NCI-H1105 treated with DMSO at 0.1 percent for 48 hours (cell line): ENCODE measurements at regions not wholly inside any gene's neighbourhood (a gene's known extent, or its start where the extent isn't known, plus 50 kb on each side); places are given as distances from the start of the nearest gene placed in this dataset.

Experiments used
- DNase-seq: peaks from one replicate; lab custom pipeline; 2025; lab: John Stamatoyannopoulos, UW

DNA sequence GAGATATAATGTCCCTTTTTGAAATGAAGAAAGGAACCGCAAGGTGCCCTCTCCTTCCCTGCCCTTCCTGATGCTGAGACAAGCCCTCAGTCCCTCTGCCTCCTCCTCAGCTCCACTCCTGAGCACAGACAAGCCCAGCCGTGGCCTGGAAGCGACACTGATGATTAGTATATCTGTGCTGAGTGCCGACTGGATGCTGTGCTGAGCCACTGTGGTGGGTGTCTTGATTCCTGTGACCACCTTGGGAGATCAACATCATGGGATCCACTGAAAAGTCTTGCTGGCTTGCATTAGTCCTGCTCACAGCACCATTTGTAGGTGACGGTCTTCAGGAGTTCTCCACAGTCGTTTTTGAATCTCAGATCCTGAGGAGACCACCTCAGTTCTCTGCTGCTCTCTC, 59.5 kb upstream of the HGFAC start:
- DNase-seq, result no peak

DNA sequence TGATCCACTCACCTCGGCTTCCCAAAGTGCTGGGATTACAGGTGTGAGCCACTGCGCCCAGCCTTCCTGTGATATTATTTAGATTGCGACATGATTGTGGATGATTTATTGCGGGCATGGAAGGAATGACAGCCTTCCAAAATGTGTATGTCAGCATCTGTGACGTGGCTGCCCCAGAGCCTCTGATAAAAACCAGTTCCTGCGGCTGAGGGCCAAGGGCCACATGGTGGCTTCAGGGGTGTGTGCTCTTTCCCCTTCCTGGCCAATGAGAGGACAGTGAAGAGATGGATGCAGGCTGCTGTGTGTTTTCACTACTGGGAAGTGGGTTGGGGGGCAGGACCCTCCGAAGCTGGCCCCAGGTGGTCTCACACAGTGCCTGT, 57.4 kb upstream of the HGFAC start:
- DNase-seq, result no peak

DNA sequence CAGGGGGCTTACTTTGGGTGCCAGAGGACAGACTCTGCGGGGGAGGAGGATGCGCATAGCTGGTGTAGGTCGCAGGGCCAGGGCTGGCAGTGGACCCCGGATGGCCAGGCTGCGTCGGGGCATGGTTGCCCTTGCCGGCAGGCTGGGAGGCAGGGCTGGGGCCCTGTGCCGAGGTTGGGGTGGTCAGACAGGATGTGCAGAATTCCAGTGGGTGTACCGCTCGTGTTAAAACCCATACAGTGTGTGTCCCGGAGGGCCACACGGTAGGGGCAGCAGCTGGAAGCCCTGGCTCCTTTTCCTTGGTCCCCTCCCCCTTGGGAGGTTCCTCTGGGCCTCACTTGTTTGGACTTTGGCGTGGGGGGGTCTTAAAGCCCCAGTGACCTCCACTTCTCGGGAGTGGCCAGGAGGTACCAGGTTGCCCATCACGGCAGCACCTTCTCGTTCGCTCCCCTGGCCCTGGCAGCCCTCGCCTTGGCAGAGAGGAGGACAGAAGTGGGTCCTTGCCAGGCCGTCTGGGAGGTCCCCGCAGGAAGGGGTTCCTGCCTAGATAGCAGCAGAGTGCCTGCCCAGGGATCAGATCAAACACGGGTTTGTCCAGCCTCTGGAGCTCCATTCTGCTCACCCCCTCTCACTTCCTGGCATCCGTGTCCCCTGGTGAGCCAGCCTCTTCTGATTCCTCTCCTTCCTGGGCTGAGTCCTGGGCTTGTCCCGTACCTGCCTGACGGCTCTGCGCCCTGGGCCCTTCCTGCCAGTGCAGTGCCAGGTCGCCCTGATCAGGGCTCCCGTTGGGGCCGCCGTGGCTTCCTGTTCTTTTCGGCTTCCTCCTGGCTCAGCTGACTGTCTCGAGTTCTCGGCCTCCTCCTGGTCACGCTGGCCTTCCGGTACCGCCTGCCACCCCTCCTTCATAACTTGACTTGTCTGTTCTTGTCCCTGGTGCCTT, 56.7 kb upstream of the HGFAC start:
- no peak for DNase-seq

DNA sequence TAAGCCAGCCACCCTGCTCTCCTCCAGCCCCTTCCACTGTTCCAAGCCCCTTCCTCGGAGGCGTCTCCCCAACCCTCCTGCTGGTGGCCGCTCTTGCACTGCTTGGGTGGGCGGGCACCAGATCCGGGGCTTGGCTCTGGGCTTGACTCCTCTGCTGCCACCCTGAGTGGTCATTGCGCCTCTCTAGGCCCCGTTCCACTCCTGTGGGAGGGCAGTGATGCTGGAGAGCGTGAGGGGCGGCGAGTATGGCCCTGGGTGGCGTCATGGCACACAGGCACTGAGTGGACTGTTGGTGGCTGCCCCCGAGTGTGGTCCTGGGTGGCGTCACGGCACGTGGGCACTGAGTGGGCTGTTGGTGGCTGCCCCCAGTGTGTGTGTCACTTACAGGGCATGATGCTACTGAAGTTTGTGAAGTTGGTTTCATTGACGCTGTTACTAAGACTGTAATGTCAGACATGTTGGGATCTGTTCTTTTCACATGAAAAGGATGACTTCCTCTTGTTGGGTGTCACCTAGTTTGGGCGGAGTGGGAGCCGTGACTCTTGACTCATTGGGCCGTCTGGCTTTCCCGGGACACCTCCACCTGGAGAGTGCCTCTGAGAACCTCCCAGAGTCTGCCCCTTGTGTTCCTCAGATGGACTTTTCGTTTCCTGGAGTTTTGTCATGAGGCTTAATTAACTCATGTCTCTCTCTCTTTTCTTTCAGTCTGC, 55.9 kb upstream of the HGFAC start:
- DNase-seq, result no peak

DNA sequence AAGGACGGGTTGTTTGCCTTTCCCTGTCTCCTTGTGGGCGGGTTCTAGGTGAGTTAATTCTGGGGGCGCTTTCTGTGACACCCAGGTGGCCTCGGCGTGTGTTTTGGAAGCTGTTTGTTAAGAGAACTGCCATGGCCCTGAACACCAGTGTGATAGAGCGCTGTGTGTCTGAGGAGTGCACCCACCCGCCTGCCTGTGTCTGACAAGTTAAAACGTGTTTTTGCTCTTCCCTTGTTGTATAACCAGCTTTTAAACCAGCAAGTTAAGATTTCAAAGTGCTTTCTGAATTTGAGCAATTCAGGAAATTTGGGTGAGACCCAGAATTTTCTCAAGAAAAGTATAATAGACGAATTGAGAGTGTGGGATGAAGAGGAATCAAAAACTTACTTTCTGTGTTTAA, 55.2 kb upstream of the HGFAC start:
- no peak for DNase-seq

DNA sequence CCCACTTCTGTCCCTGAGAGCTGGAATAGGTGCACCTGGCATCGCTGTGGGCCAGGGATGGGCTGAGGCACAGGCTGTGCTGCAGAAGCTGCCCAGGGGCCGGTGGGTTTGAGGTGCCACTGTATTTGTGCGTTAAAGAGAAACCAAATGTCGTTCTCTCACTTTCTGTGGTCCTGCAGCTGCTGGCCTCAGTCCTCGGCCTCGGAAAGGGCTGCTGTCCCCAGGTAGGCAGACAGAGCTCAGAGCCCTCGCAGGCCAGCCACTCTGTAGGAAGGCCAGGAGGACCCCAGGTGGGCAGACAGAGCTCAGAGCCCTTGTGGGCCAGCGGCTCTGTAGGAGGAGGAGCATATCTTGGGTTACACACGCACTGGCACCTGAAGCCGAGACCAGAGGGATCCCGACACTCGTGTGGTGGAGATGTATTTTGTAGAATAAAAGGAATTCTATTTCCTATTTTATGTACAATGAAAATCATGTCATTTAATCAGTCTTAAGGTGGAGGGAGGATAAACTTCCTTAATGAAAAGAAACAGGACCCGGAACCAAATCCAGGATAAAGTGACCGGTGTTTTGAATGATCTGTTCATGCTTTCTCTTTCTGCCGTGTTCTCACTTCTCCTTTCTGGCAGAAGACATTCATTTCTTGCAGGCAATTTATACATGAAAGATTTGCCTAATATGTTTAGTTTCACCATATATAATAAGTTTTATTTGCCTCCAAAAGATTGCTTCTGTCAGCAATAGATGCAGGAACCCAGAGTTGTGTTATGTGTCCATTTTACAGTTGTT, 54.4 kb upstream of the HGFAC start:
- DNase-seq, result no peak

DNA sequence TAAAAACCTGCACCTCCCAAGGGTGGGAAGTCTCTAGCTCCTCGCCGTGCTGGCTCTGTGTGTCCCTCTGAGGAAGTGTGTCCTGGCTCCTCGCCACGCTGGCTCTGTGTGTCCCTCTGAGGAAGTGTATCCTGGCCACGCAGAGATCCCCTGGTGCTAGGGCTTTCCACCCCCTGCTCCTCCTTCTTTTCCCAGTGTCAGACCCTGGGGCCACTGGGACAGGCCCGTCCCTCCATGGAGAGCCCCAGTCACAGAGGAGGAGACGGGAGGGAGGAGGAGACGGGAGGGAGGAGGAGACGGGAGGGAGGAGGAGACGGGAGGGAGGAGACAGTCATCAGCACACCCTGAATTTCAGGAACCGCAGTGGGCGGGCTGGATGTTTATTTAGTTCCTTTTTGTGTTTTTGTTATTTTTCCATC, 53.8 kb upstream of the HGFAC start:
- DNase-seq, result no peak

DNA sequence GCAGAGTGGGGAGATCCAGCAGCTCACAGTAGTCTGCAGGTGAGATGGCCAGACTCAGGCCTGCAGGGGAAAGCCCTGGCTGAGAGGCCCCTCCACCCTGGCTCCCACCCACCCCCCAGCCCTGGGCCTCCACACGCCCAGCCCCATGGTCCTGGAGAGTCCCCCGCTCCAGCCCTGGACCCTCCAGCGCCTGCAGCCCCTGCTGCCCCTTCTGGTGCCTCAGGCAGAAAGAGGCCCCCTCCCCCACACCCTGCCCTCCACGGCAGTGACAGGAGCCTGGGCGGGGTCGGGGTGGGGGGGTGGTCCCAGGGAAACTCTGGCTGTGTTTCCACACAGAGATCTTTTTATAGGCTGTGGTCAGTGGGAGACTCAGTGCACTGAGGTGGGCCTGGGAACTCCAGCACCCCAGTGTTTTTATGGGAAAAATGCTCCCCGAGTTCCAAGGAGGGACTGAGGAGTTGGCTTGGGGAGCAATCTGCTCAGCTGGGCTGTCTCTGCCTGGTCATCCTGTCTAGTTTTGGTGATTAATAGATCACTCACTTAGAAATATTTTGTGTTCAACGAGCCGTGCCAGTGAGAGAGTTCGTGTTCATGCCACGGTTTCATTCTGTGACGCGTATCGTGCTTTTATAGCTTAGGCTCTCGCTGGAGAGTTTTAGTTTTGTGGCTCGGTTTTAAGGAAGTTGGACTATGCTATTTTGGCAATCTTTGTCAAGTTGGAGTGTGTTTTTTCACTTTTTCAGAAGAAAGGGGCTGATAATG, 53.1 kb upstream of the HGFAC start:
- no peak for DNase-seq

DNA sequence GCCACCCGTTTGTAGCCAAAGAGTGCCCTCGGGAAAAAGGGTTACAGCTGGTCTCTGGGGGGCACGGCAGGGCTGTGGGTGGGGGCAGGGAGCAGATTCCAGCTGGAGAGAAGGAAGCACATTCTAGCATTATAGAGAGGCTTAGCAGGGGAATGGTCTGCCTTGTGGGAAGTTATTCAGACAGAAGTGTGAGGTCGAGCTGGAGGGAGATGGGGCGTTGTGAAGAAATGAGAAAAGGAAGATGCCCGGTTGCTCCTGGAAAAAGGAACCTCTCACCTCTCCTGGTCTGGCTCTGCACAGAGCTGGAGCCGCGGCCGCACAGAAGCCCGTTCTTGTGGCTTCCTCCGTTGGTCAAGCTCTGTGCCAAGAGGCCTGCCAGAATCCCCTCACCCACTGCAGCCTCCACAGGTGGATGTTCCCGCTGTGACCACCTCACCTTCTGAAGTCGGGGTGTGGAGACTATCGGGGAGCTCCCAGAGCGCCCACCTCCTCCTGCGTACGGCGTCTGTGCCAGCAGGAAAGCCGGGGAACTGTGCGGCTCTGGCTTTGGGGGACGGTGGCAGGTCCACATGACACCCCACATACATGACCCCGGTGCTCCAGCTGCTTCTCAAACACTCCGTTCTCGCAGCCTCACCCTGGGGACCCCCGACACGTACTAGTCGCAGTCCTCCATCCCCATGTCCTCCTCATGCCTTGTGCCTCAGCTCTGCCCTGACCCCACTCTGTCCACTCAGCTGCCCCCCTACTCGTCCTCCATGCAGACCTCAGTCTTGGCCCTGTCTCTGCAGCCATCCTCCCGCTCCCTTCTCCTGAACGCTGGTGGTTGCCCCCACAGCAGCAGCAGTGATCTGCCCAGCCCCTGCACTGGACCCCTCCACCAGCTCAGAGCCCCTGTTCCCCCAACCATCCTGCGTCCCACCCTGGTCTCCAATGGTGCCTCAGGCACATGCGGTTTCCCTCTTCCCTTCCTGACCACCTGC, 52.2 kb upstream of the HGFAC start:
- DNase-seq, result no peak

DNA sequence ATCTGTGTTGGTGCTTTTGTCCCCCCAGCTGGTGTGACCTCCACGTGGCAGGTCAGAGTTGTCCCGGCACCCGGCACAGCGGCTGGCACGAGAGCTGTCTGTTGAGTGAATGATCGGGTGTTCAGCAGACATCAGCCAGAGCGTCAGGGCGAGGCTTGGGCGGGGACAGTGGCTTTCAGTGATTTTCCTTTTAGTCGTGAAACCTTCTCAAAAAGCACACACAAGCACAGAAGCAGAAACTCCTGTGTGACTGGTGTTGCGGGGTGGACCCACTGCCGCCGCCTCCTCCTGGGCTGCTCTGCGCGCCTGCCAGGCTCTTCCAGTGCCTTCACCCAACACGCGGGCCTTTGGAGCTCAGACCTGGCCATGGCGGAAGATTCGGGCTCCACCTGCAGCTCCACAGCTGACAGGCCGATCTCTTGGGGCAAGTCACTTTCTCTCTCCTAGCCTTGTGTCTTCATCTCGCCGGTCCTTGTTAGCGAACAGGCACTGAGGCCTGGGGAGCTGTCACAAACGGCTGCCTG, 51.4 kb upstream of the HGFAC start:
- no peak for DNase-seq

DNA sequence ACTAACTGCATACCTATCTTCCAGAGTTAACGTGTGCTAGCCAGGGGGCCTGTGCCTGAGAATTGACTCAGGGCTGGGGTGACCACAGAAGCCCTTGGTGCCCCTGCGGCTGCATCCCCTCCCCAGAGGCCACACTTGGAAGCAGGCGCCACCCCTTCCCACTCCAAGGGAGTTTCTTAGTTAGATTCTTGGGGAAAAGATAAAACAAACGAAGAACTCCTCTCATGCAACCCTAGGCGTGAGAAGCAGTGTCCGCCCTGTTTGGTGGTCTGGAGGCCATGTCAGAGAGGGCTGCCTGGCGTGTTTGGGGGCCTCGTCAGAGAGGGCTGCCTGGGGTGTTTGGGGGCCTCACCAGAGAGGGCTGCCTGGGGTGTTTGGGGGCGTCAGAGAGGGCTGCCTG, 50.3 kb upstream of the HGFAC start:
- DNase-seq, result no peak
